ENCODE measurements at regions not wholly inside any gene's neighbourhood (a gene's known extent, or its start where the extent isn't known, plus 50 kb on each side); places are given as distances from the start of the nearest gene placed in this dataset.

- TF ChIP-seq, protein P1, sequence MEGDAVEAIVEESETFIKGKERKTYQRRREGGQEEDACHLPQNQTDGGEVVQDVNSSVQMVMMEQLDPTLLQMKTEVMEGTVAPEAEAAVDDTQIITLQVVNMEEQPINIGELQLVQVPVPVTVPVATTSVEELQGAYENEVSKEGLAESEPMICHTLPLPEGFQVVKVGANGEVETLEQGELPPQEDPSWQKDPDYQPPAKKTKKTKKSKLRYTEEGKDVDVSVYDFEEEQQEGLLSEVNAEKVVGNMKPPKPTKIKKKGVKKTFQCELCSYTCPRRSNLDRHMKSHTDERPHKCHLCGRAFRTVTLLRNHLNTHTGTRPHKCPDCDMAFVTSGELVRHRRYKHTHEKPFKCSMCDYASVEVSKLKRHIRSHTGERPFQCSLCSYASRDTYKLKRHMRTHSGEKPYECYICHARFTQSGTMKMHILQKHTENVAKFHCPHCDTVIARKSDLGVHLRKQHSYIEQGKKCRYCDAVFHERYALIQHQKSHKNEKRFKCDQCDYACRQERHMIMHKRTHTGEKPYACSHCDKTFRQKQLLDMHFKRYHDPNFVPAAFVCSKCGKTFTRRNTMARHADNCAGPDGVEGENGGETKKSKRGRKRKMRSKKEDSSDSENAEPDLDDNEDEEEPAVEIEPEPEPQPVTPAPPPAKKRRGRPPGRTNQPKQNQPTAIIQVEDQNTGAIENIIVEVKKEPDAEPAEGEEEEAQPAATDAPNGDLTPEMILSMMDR (IDR thresholded peaks at IDR 0.05; ENCODE audit: unreplicated experiment), result no peak
- DNase-seq (ENCODE audit: low spot score), result no peak
- Mint-ChIP-seq H3K4me3 (ENCODE audit: unreplicated experiment) (no peak overlapping the region), H3K36me3 (ENCODE audit: low read depth, unreplicated experiment) (no peaks in the 10 kb centered on the region), H3K27ac (ENCODE audit: unreplicated experiment) (no peak overlapping the region), H3K9me3 (ENCODE audit: unreplicated experiment) (no peaks in the 10 kb centered on the region), H3K27me3 (ENCODE audit: unreplicated experiment) (no peaks in the 10 kb centered on the region), H3K4me1 (ENCODE audit: unreplicated experiment) (peaks cover 2% of the 10 kb centered on the region)
These were observed 165.7 kb upstream of the PTPRK start for GRCh38 chr6:128686084-128686483.

DNA sequence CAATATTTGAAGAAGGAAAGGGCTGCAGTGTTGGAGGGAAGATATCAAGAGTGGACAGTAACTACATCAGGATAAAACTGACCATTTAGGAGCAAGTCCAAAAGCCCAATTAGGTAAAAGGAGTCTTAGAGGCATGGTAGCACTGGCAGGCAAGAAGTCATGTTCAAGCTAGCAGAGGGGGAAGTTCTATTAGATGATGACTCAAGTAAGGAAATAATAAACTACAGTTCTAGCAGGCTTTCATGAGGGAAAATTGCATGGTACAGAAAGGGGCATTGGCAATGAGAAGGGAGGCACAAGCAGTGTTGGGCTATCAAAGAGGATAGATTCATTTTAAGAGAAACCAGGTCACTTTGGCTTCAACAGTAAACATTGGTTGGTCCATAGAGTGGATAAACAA is 156.1 kb upstream of the PTPRK start:
- TF ChIP-seq, protein P1 (IDR thresholded peaks at IDR 0.05; ENCODE audit: unreplicated experiment), result no peak
- no peak for DNase-seq (ENCODE audit: low spot score)
- no peaks in the 10 kb centered on the region for H3K4me1 Mint-ChIP-seq (ENCODE audit: unreplicated experiment)
- H3K4me3 Mint-ChIP-seq (ENCODE audit: unreplicated experiment), result no peak overlapping the region
- no peaks in the 10 kb centered on the region for H3K36me3 Mint-ChIP-seq (ENCODE audit: low read depth, unreplicated experiment)
- no peaks in the 10 kb centered on the region for H3K27me3 Mint-ChIP-seq (ENCODE audit: unreplicated experiment)
- H3K27ac Mint-ChIP-seq (ENCODE audit: unreplicated experiment), result no peak overlapping the region
- no peaks in the 10 kb centered on the region for H3K9me3 Mint-ChIP-seq (ENCODE audit: unreplicated experiment)

GRCh38 chr6:128672023-128672422 is 151.6 kb upstream of the PTPRK start:
- DNase-seq (ENCODE audit: low spot score), result no peak
- H3K36me3 Mint-ChIP-seq (ENCODE audit: low read depth, unreplicated experiment), result no peaks in the 10 kb centered on the region
- TF ChIP-seq, protein P1 (IDR thresholded peaks at IDR 0.05; ENCODE audit: unreplicated experiment), result no peak
- H3K27ac Mint-ChIP-seq (ENCODE audit: unreplicated experiment), result no peak overlapping the region
- no peaks in the 10 kb centered on the region for H3K27me3 Mint-ChIP-seq (ENCODE audit: unreplicated experiment)
- H3K4me3 Mint-ChIP-seq (ENCODE audit: unreplicated experiment), result no peak overlapping the region
- H3K9me3 Mint-ChIP-seq (ENCODE audit: unreplicated experiment), result no peaks in the 10 kb centered on the region
- H3K4me1 Mint-ChIP-seq (ENCODE audit: unreplicated experiment), result no peaks in the 10 kb centered on the region

- Mint-ChIP-seq H3K4me1 (ENCODE audit: unreplicated experiment) (no peaks in the 10 kb centered on the region), H3K27ac (ENCODE audit: unreplicated experiment) (no peak overlapping the region), H3K4me3 (ENCODE audit: unreplicated experiment) (no peak overlapping the region), H3K9me3 (ENCODE audit: unreplicated experiment) (no peaks in the 10 kb centered on the region), H3K27me3 (ENCODE audit: unreplicated experiment) (no peaks in the 10 kb centered on the region), H3K36me3 (ENCODE audit: low read depth, unreplicated experiment) (no peaks in the 10 kb centered on the region)
- no peak for DNase-seq (ENCODE audit: low spot score)
- TF ChIP-seq, protein P1 (IDR thresholded peaks at IDR 0.05; ENCODE audit: unreplicated experiment), result no peak
These were observed 147.0 kb upstream of the PTPRK start for GRCh38 chr6:128667339-128667858.

DNA sequence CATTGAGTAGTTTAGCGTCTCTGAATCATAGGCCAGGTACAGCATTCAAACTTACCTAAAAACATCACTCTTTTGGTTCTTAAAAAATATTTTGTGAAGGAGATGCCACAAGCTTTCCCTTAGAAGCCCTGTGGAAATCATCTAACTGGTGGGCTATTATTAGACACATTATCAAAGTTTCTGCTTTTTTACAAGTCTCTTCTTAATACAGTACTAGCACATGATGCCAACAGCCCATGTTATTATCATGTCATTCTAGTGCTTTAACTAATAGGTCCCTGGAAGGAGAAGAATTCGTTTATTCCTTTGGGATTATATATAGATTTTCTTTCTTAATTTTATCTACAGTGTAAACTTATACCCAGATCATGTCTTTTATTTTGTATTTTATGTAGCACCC is 146.0 kb upstream of the PTPRK start:
- Mint-ChIP-seq H3K27me3 (ENCODE audit: unreplicated experiment) (no peaks in the 10 kb centered on the region), H3K36me3 (ENCODE audit: low read depth, unreplicated experiment) (no peaks in the 10 kb centered on the region), H3K4me1 (ENCODE audit: unreplicated experiment) (no peaks in the 10 kb centered on the region), H3K9me3 (ENCODE audit: unreplicated experiment) (no peaks in the 10 kb centered on the region), H3K27ac (ENCODE audit: unreplicated experiment) (no peak overlapping the region), H3K4me3 (ENCODE audit: unreplicated experiment) (no peak overlapping the region)
- TF ChIP-seq, protein P1 (IDR thresholded peaks at IDR 0.05; ENCODE audit: unreplicated experiment), result no peak
- DNase-seq (ENCODE audit: low spot score), result no peak
